GM19238 (cell line): ENCODE measurements at regions not wholly inside any gene's neighbourhood (a gene's known extent, or its start where the extent isn't known, plus 50 kb on each side); places are given as distances from the start of the nearest gene placed in this dataset.

ENCODE experiments used
- DNase-seq: peaks from one replicate; pipeline ENCODE4 v3.0.0; 2011; ENCODE audit warnings: low spot score; ENCODE audit not compliant: insufficient read length

DNA sequence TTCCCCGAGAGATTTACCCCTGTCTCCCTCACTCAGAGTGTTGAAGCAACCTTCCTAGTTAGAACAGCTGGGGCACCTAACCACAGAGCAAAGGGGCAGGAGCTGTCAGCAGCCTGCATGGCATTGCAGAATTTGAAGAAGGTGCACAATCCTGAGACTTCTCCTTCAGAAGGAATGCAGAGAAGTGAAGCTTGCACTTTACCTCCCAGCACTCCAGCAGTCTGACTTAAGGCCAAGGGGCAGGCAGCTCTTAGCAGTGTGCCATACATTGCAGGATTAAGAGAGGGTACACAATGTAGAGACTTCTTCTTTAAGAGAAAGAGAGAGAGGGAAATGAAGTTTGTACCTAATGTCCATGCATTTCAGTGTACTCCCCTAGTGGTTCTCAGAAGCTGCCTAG, 236.0 kb upstream of the FBXL7 start:
- no peak for DNase-seq

DNA sequence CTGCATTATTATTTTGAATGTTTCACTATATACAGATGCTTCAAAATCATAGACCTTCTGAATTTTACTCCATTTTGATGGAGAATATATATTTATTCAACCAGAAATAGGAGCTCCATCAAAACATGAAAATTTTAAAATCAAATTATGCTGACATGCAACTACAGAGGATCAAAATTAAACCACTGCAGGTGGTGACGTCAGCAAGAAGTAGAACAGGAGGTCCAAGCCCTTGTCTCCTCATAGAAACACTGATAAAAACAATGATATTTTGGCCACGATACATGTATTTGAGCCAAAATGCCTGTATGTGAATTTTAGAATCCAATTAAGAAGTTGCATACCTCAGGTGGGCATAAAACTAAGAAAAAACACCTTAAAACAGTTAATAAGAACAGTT, 236.6 kb upstream of the FBXL7 start:
- no peak for DNase-seq

GRCh38 chr5:15261269-15261995, 238.5 kb upstream of the FBXL7 start:
- DNase-seq, result no peak

DNA sequence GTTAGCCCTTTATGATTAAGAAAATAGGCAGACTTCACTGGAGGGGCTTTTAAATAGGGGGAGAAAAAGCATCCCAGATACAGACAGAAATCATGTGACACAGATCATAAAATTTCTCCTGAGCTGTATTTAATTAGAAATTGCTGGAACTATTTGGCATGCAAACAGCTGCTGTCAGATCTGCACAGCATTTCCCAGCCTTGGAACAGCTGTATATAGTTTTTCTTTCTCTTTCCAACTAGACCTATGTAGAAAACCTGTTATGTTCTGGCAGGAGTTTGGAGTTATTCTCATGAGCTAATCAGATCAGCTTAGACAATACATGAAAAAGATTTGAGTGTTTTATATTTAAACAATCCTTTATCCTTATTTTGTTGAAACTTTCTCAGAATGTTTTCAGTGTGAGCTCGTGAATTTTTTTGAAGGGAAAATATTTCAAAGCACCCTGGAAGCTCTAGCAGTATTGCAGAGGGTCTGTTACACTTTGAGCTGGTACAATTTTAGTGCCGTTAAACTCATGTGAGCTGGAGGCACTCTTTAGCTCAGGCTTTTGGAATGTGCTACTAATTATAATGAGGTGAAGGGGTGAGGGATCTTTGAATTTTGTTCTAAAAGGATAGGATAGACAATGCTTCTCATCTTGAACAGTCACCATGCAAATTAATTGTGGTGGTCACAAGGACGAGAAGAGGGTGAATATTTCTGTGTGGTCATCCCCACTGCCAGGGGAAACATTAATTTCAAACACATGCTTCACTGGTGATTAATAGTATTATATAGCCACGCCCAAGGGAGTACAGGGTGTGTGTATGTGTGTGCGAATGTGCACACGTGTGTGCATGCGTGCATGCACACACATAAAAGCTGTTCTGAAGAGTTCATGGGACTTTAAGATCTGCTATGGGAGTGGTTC, 239.4 kb upstream of the FBXL7 start:
- no peak for DNase-seq

DNA sequence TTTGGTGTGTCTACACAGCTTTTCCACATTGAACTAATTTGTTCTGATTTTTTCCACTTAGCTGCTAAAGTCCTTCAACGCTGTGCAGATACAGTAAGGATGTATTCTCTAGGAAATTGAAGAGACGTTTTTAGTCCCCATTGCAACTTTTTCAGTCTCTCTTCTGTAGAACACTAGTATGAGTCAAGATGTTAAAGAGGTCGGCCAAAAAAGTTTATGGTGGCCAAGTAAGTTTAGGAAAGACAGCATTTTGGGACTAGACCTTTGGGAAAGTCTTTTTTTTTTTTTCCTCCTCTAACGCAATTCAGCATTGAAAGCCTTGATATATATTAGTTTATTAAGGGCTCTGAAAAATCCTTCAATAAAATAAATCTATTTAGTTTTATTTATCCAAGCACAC, 243.5 kb upstream of the FBXL7 start:
- no peak for DNase-seq

DNA sequence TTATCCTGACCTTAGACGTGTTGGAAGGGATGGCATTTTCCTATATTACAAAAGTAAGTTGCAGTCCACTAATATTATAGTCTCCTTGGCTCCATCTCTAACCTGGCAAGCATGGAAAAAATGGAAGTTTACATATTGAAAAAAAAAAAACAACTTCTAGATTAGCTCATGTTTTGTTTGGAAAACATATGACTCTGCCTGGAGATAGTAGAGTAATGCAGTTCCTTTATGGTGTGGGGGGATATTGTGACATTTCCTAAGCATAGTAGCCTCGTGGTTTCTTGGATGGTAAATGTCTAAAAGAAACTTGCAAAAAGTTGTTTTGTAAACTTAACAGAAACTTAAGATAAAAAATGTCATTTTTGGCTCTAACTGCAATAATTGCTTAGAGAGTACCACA, 244.4 kb upstream of the FBXL7 start:
- DNase-seq, result no peak

- no peak for DNase-seq
These were observed 245.4 kb upstream of the FBXL7 start for GRCh38 chr5:15254607-15255006.

DNA sequence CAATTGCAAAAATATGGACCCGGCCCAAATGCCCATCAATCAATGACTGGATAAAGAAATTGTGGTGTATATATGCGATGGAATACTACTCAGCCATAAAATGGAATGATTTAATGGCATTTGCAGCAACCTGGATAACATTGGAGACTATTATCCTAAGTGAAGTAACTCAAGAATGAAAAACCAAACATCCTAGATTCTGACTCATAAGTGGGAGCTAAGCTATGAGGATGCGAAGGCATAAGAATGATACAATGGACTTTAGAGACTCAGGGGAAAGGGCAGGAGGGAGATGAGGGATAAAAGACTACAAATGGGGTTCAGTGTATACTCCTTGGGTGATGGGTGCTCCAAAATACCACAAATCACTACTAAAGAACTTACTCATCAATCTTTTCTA, 247.6 kb upstream of the FBXL7 start:
- DNase-seq, result no peak

- no peak for DNase-seq
These were observed 250.8 kb upstream of the FBXL7 start for GRCh38 chr5:15249152-15249551.

DNA sequence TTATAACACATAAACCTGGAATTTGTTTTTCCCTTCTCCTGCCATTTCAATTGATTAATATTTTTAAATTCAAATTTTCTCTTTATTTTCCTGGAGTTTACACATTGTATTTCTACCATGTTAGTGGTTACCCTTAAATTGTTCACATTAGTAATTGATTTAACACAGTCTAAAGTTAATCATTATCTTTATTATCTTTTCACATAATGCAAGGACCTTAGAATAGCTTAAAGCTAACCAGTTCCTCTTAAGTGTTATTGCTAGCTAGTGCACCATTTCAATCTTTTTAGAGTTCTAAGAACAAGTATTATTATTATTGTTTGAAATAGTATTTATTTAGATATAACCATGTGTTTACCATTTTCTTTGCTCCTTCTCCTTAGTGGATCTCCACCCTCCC, 251.2 kb upstream of the FBXL7 start:
- no peak for DNase-seq

DNA sequence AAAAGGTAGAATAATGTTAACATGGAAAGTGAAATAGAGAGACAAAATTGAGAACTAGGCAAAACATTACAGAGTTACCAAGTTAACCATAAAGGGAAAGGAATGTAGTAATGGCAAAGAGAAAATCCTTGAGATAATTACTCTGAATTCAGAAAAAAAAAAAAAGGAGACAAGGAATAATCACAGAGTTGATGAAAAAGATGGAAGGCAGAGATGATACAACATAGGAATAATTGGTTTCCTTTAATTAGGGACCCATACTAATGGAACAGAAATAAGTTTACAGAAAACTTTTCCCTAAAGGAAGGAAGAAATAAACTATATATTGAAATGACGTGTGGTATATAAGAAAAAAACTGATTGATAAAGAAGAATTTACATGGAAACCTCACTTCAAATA, 254.1 kb upstream of the FBXL7 start:
- no peak for DNase-seq

GRCh38 chr5:15243301-15244020, 256.5 kb upstream of the FBXL7 start:
- DNase-seq, result no peak

GRCh38 chr5:15241216-15241821, 258.7 kb upstream of the FBXL7 start:
- no peak for DNase-seq

- no peak for DNase-seq
These were observed 262.0 kb upstream of the FBXL7 start for GRCh38 chr5:15238006-15238405.

DNA sequence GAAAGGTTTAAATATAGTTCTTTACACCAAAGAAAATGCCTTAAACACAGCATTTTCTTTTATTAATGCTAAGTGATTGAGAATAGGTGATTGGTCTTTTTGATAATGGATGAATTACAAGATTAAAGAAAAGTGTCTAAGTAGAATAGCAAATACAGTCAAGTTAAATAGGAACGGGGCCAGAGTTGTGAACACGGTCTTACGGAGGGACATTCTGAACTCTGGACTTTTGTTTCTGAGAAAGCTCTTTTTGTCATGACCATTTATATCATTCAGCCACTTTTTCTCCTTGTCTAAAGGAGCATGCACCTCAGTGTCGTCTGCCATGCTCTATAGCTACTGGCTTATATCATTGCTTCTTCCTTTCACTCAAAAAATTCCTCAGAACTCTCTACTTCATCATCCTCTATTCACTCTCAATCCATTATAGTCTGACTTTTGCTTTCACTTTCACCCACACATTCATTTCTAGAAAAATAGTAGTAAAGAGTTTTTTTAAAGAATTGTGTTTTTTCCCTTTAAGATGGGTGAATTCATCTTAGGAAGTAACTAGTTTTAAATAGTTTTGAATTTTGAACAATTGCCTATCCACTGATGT, 263.0 kb upstream of the FBXL7 start:
- DNase-seq, result no peak

- no peak for DNase-seq
These were observed 265.1 kb upstream of the FBXL7 start for GRCh38 chr5:15234911-15235310.

GRCh38 chr5:15234366-15234765, 265.6 kb upstream of the FBXL7 start:
- no peak for DNase-seq

- no peak for DNase-seq
These were observed 266.4 kb upstream of the FBXL7 start for GRCh38 chr5:15233566-15233965.

DNA sequence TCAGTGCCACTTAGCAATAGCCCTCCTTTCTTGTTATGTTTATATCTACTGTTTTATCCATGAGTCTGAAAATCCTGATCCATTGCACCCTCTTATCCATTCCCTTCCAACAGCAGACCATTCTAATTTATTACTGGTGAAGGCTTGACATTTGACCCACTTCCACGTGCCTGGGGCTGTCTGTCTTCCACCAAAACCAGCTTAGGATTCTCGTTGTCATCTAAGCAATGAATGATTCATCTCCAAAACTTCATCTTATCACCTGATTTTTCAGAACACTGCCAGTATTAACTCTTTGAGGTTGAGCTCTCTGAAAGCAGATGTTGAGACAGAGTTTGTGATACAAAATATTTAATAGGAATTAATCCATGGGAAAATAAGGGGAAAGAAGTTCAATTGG, 277.8 kb upstream of the FBXL7 start:
- DNase-seq, result no peak

- no peak for DNase-seq
These were observed 279.3 kb upstream of the FBXL7 start for GRCh38 chr5:15220642-15221173.

GRCh38 chr5:15215056-15215455, 284.9 kb upstream of the FBXL7 start:
- DNase-seq, result no peak
